ENCODE measurements at regions not wholly inside any gene's neighbourhood (a gene's known extent, or its start where the extent isn't known, plus 50 kb on each side); places are given as distances from the start of the nearest gene placed in this dataset.

DNA sequence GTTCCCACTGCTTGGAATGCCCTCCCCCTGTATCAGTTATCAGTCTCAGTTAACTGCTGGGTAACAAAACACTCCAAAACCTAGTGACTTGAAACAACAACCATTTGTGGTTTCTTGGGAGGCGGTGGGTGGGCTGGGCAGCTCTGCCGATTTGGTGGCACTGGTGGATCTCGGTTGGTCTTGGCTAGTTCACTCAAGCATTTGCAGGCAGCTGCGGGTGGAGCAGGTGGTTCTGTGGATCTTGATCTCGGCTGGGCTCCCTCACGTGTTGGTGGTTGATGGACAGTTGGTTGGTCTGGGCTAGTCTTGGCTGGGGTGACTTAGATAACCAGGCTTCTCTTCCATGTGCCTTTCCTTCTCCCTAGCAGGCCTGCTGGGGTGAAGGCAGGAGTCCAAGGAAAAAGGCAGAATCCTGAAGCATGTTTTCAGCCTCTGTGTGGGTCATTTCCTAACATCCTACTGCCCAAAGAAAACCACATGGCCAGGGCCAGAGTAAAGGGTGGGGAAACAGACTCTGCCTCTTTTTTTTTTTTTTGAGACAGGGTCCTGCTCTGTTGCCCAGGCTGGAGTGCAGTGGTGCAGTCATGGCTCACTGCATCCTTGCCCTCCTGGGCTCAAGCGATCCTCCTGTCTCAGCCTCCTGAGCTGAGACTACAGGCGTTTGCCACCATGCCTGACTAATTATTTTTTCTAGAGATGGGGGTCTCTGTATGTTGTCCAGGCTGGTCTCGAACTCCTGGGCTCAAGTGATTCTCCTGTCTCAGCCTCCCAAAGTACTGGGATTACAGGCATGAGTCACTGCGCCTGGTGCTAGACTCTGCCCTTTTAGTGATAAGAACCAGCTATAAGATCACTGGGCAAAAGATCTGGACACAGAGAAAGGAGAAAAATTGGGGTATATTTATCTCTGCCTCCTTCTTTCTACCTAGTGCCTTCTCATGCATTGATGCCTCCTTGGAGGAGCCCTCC is 183.7 kb downstream of the RGS3 start (continued):
- no peak for TF ChIP-seq FOS (IDR thresholded peaks at IDR 0.05; ENCODE audit: low read depth, low read length)
- no peak for TF ChIP-seq POLR2A (IDR thresholded peaks at IDR 0.05; ENCODE audit: low read depth, low read length)

DNA sequence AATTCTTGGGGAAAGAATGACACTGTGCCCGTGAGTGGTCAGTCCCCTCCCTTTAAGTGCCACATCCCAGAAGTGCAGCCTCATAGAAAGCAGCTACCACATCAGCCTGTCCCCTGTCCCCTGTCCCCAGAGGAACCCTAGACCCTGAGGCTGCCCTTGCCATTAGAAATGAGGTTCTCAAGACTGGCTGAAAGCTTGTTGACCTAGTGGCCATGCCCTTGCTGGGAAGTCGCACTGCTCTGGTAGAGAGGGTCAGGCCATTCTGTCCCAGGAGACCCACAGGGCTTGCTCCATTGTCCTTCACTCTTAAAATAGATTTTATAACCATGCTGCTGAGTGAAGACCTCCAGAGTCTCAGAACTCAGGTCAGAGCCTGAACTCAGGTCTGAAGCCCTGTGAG is 184.5 kb downstream of the RGS3 start:
- H3K9ac ChIP-seq (ENCODE audit: low read depth, low read length), result no peak overlapping the region
- ChIA-PET CTCF (no interaction called here), POLR2A (ENCODE audit: unreplicated experiment) (no interaction called here)
- in situ Hi-C loops (cut with MboI; ENCODE audit: low sequenced_read_pairs) (no loop called here), intact Hi-C loops (cut with micrococcal nuclease) (no loop called here), dilution Hi-C loops (cut with HindIII; ENCODE audit: low sequenced_read_pairs, unreplicated experiment) (no loop called here)
- peaks cover 26% of the 10 kb centered on the region for H3K9me1 ChIP-seq (ENCODE audit: insufficient read depth, low read length)
- 0 out of 4 replicates have a peak, but pooled peaks cover 0 to 3% of the 10 kb centered on the region in 2 experiments for H3K79me1 ChIP-seq (ENCODE audit: low read depth in 1 of 2, low read length in 2 of 2)
- H3K27me3 ChIP-seq (ENCODE audit: control insufficient read depth, insufficient read depth, low read length), result no peaks in the 10 kb centered on the region
- no peak overlapping the region for H3K56ac ChIP-seq (ENCODE audit: extremely low read depth, insufficient read depth, low read length)
- H3K4ac ChIP-seq (ENCODE audit: low read depth, low read length), result no peak overlapping the region
- no peak overlapping the region for H3K4me2 ChIP-seq (ENCODE audit: low read depth, low read length)
- no peak overlapping the region for H4K91ac ChIP-seq (ENCODE audit: insufficient read depth, low read depth, low read length)
- WGBS, 2 experiments (ENCODE audit: extremely low coverage in 2 of 2, insufficient read length in 1 of 2), result no CpG with 5 or more reads among the region's 2 CpGs
- H2BK15ac ChIP-seq (ENCODE audit: low read depth, low read length), result no peak overlapping the region; the same call in 2 of the 3 replicates
- no peaks in the 10 kb centered on the region for H3K9me3 ChIP-seq (ENCODE audit: control insufficient read depth, insufficient read depth, low read length)
- no TSS peak for BruUV-seq (replicated peaks)
- no peak overlapping the region for H2BK5ac ChIP-seq (ENCODE audit: low read depth, low read length, poor library complexity, severe bottlenecking)
- TF ChIP-seq SMC3 (IDR thresholded peaks at IDR 0.05; ENCODE audit: low read depth, low read length) (no peak), RFX5 (IDR thresholded peaks at IDR 0.05; ENCODE audit: low read depth, low read length) (no peak), POLR2A (IDR thresholded peaks at IDR 0.05; ENCODE audit: low read depth, low read length) (no peak), CHD1 (IDR thresholded peaks at IDR 0.05; ENCODE audit: low read depth, low read length) (no peak), RCOR1 (IDR thresholded peaks at IDR 0.05; ENCODE audit: insufficient replicate concordance, low read length) (no peak), BHLHE40 (IDR thresholded peaks at IDR 0.05; ENCODE audit: low read depth, low read length) (no peak), ELK1 (IDR thresholded peaks at IDR 0.05; ENCODE audit: borderline replicate concordance, low read depth, low read length) (no peak), USF2 (IDR thresholded peaks at IDR 0.05; ENCODE audit: low read depth, low read length) (no peak), RAD21 (IDR thresholded peaks at IDR 0.05; ENCODE audit: low read length) (no peak), NFE2L2 (IDR thresholded peaks at IDR 0.05; ENCODE audit: low read depth, low read length) (no peak), MAFK (IDR thresholded peaks at IDR 0.05; ENCODE audit: low read depth, low read length) (no peak), MAZ (IDR thresholded peaks at IDR 0.05; ENCODE audit: borderline replicate concordance, low read depth, low read length) (no peak), CEBPB (IDR thresholded peaks at IDR 0.05; ENCODE audit: low read depth, low read length) (no peak), MXI1 (IDR thresholded peaks at IDR 0.05; ENCODE audit: borderline replicate concordance, low read depth, low read length) (no peak)
- H4K20me1 ChIP-seq (ENCODE audit: insufficient read depth, low read length), result no peaks in the 10 kb centered on the region
- ATAC-seq (ENCODE audit: low read depth) (no peak), DNase-seq (no peak)
- no peak overlapping the region for H4K5ac ChIP-seq (ENCODE audit: low read depth, low read length)
- H2AK5ac ChIP-seq (ENCODE audit: low read depth, low read length), result peak overlapping the region; percentile 91; the same call in 1 of the 2 replicates
- no peak overlapping the region for H4K8ac ChIP-seq (ENCODE audit: low read depth in 2 of 2, low read length in 2 of 2)
- 0 out of 2 replicates have a peak overlapping the region, but pooled peaks have one; percentile 27 for H2BK20ac ChIP-seq (ENCODE audit: low read depth, low read length)
- no peaks in the 10 kb centered on the region for H3K36me3 ChIP-seq (ENCODE audit: control insufficient read depth, insufficient read depth, low read length)
- no peak overlapping the region for H3K4me3 ChIP-seq (ENCODE audit: insufficient read depth, low read depth, low read length)
- H2AFZ ChIP-seq (replicated peaks; ENCODE audit: low read length, poor library complexity), result peak overlapping the region; percentile 37
- H3K4me1 ChIP-seq (ENCODE audit: control insufficient read depth, insufficient read depth, low read length), result peaks cover 11% of the 10 kb centered on the region
- no peak overlapping the region for H2BK120ac ChIP-seq (ENCODE audit: low read depth, low read length)
- no peak overlapping the region for H3K18ac ChIP-seq (ENCODE audit: low read depth, low read length)
- peak overlapping the region; percentile 13 for H2AK9ac ChIP-seq (replicated peaks; ENCODE audit: low read depth, low read length, poor library complexity)
- no peak overlapping the region for H3K23ac ChIP-seq (ENCODE audit: low read depth, low read length)
- H3K14ac ChIP-seq (replicated peaks; ENCODE audit: low read depth, low read length), result no peak overlapping the region
- H3K27ac ChIP-seq (ENCODE audit: insufficient read depth, low read length), result no peak overlapping the region

Measured in IMR-90 (cell line).